ENCODE measurements at regions not wholly inside any gene's neighbourhood (a gene's known extent, or its start where the extent isn't known, plus 50 kb on each side); places are given as distances from the start of the nearest gene placed in this dataset.

GRCh38 chr4:158333820-158334219 is 123.5 kb downstream of the TMEM144 start:
- peaks cover 13% of the 10 kb centered on the region for H3K4me1 Mint-ChIP-seq (ENCODE audit: insufficient read depth, unreplicated experiment)
- H3K36me3 Mint-ChIP-seq (ENCODE audit: insufficient read depth, unreplicated experiment) = peaks cover 8% of the 10 kb centered on the region
- TF ChIP-seq, protein P1, sequence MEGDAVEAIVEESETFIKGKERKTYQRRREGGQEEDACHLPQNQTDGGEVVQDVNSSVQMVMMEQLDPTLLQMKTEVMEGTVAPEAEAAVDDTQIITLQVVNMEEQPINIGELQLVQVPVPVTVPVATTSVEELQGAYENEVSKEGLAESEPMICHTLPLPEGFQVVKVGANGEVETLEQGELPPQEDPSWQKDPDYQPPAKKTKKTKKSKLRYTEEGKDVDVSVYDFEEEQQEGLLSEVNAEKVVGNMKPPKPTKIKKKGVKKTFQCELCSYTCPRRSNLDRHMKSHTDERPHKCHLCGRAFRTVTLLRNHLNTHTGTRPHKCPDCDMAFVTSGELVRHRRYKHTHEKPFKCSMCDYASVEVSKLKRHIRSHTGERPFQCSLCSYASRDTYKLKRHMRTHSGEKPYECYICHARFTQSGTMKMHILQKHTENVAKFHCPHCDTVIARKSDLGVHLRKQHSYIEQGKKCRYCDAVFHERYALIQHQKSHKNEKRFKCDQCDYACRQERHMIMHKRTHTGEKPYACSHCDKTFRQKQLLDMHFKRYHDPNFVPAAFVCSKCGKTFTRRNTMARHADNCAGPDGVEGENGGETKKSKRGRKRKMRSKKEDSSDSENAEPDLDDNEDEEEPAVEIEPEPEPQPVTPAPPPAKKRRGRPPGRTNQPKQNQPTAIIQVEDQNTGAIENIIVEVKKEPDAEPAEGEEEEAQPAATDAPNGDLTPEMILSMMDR (IDR thresholded peaks at IDR 0.05; ENCODE audit: unreplicated experiment) = no peak
- ChIA-PET CTCF (interaction anchor here (0.8 kb wide), 1 partner anchor 9 kb away, joined by 3 read pairs; no protein-coding TSS in a partner anchor), POLR2A (no interaction called here)
- H3K9me3 Mint-ChIP-seq (ENCODE audit: unreplicated experiment) = no peaks in the 10 kb centered on the region
- H3K27ac Mint-ChIP-seq (ENCODE audit: low read depth, unreplicated experiment) = peak overlapping the region; percentile 18
- no peak overlapping the region for H3K4me3 Mint-ChIP-seq (ENCODE audit: unreplicated experiment)
- intact Hi-C loops (cut with micrococcal nuclease) = no loop called here
- DNase-seq (ENCODE audit: unreplicated experiment) = no peak
- no TSS peak for BruUV-seq (replicated peaks)
- no peaks in the 10 kb centered on the region for H3K27me3 Mint-ChIP-seq (ENCODE audit: insufficient read depth, unreplicated experiment)

GRCh38 chr4:158341896-158342295 is 131.6 kb downstream of the TMEM144 start:
- Mint-ChIP-seq H3K27me3 (ENCODE audit: insufficient read depth, unreplicated experiment) (no peaks in the 10 kb centered on the region), H3K9me3 (ENCODE audit: unreplicated experiment) (no peaks in the 10 kb centered on the region), H3K4me1 (ENCODE audit: insufficient read depth, unreplicated experiment) (peaks cover 9% of the 10 kb centered on the region), H3K36me3 (ENCODE audit: insufficient read depth, unreplicated experiment) (peaks cover 5% of the 10 kb centered on the region), H3K4me3 (ENCODE audit: unreplicated experiment) (no peak overlapping the region), H3K27ac (ENCODE audit: low read depth, unreplicated experiment) (no peak overlapping the region)
- intact Hi-C loops (cut with micrococcal nuclease) = no loop called here
- no TSS peak for BruUV-seq (replicated peaks)
- DNase-seq (ENCODE audit: unreplicated experiment) = no peak
- CTCF ChIA-PET = no interaction called here
- POLR2A ChIA-PET = interaction anchor here (1.1 kb wide), 1 partner anchor 82 kb away, joined by 4 read pairs; no protein-coding TSS in a partner anchor
- TF ChIP-seq, protein P1 (IDR thresholded peaks at IDR 0.05; ENCODE audit: unreplicated experiment) = no peak

- CTCF ChIA-PET = interaction anchor here (0.6 kb wide), 1 partner anchor 520 kb away, joined by 5 read pairs; no protein-coding TSS in a partner anchor
- intact Hi-C loops (cut with micrococcal nuclease) = no loop called here
- TF ChIP-seq, protein P1 (IDR thresholded peaks at IDR 0.05; ENCODE audit: unreplicated experiment) = no peak
- Mint-ChIP-seq H3K27me3 (ENCODE audit: insufficient read depth, unreplicated experiment) (no peaks in the 10 kb centered on the region), H3K36me3 (ENCODE audit: insufficient read depth, unreplicated experiment) (no peaks in the 10 kb centered on the region), H3K9me3 (ENCODE audit: unreplicated experiment) (peaks cover 4% of the 10 kb centered on the region), H3K27ac (ENCODE audit: low read depth, unreplicated experiment) (no peak overlapping the region), H3K4me1 (ENCODE audit: insufficient read depth, unreplicated experiment) (peaks cover 1% of the 10 kb centered on the region), H3K4me3 (ENCODE audit: unreplicated experiment) (no peak overlapping the region)
- POLR2A ChIA-PET = interaction anchor here (1.3 kb wide), 1 partner anchor 10 kb away, joined by 7 read pairs; no protein-coding TSS in a partner anchor
- no peak for DNase-seq (ENCODE audit: unreplicated experiment)
- no TSS peak for BruUV-seq (replicated peaks)
Observed at GRCh38 chr4:158346576-158346975, 136.3 kb downstream of the TMEM144 start.

DNA sequence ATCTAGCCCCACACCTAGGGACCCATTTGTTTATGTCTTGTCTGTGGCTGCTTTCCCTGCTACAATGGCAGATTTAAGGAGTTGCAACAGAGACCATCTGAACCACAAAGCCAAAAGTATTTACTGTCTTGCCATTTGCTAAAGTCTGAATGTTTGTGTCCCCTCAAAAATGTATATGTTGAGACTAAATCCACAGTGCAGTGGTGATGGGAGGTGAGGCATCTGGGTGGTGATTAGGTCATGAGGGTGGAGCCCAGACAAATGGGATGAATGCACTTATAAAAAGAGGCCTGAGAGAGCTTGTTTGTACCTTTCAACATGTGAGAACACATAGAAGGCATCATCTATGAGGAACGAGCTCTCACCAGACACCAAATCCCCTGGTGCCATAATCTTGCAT is 137.3 kb downstream of the TMEM144 start:
- POLR2A ChIA-PET = interaction anchor here (0.6 to 1.3 kb wide), 3 partner anchors 9 to 24 kb away, joined by 4 to 7 read pairs (median 5); no protein-coding TSS in a partner anchor
- Mint-ChIP-seq H3K27ac (ENCODE audit: low read depth, unreplicated experiment) (no peak overlapping the region), H3K36me3 (ENCODE audit: insufficient read depth, unreplicated experiment) (no peaks in the 10 kb centered on the region), H3K4me1 (ENCODE audit: insufficient read depth, unreplicated experiment) (peaks cover 6% of the 10 kb centered on the region), H3K4me3 (ENCODE audit: unreplicated experiment) (no peak overlapping the region), H3K27me3 (ENCODE audit: insufficient read depth, unreplicated experiment) (no peaks in the 10 kb centered on the region), H3K9me3 (ENCODE audit: unreplicated experiment) (peaks cover 11% of the 10 kb centered on the region)
- intact Hi-C loops (cut with micrococcal nuclease) = no loop called here
- no TSS peak for BruUV-seq (replicated peaks)
- CTCF ChIA-PET = no interaction called here
- TF ChIP-seq, protein P1 (IDR thresholded peaks at IDR 0.05; ENCODE audit: unreplicated experiment) = no peak
- DNase-seq (ENCODE audit: unreplicated experiment) = no peak
